HG03442 (cell line): ENCODE measurements at regions not wholly inside any gene's neighbourhood (a gene's known extent, or its start where the extent isn't known, plus 50 kb on each side); places are given as distances from the start of the nearest gene placed in this dataset.
"Not testable (repeated sequence)": the region's sequence is repeated elsewhere in the genome, so short reads cannot be mapped to it uniquely, and the experiment has no call there.

Source experiments
- ATAC-seq: cut with Tn5 transposase; IDR thresholded peaks from one replicate; pipeline ENCODE4 v1.9.1; 2021; ENCODE audit warnings: mild to moderate bottlenecking, moderate library complexity; ENCODE audit not compliant: unreplicated experiment

DNA sequence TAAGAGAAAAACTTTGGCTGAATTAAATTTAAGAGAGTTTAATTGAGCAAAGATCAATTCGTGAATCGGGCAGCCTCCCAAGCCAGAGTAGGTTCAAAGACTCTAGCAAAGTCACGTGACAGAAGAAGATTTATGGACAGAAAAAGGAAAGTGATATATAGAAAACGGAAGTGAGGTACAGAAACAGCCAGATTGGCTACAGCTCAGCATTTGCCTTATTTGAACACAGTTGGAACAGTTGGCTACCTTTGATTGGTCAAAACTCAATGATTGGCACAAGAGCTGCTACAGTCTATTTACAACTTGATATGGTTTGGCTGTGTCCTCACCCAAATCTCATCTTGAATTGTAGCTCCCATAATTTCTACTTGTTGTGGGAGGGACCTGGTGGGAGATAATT, 102.6 kb downstream of the PLG start:
- ATAC-seq = no peak

- ATAC-seq = no peak
Observed at GRCh38 chr6:160808263-160808662, 106.2 kb downstream of the PLG start.

- ATAC-seq = no peak
Observed at GRCh38 chr6:160810238-160810637, 108.2 kb downstream of the PLG start.

DNA sequence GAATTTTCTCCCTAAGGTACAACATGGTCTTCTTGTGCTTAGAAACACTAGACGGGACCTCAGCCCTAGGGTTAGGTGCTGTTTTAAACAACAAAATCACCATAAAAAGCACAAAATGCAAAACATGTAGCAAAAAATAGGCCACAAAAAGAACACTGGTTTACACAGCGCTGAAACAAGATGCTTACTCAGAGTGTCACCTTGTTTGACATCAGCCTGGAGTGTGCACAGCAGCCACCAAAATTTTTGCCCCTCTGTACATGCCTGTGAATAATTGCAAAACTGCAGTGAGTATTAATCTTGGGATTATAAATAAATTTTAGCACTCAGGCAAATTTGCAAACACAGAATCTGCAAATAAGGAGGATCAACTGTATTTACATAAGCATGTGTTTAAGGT, 110.1 kb downstream of the PLG start:
- ATAC-seq = no peak

DNA sequence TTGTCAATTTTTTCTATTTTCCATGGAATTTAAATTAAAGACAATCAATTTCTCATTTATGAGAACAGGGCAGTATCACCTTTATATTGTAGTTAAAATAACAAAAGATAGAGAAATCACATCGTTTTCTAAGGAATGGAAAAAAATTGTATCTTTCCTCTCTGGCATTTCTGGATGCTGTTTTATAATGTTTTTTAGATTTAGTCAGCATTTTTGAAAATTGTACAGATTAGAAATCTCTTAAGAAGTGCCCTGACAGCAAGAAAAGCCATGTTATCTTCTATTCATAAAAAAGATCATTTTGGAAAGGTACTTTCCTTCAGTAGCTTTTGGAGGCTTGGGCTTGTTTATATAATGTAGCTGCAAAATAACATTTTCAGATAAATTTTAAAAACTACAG, 116.9 kb downstream of the PLG start:
- ATAC-seq = no peak

DNA sequence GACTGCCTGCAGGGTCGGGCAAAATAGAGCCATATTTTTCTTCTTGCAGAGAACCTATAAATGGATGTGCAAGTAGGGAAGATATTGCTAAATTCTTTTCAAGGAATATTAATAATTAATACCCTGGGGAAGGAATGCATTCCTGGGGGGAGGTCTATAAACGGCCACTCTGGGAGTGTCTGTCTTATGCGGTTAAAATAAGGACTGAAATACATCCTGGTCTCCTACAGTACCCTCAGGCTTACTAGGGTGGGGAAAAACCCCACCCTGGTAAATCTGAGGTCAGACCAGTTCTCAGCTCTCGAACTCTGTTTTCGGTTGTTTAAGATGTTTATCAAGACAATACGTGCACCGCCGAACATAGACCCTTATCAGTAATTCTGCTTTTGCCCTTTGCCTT, 118.6 kb downstream of the PLG start:
- ATAC-seq = not testable (repeated sequence)

- no peak for ATAC-seq
Observed at GRCh38 chr6:160831739-160832138, 129.7 kb downstream of the PLG start.

DNA sequence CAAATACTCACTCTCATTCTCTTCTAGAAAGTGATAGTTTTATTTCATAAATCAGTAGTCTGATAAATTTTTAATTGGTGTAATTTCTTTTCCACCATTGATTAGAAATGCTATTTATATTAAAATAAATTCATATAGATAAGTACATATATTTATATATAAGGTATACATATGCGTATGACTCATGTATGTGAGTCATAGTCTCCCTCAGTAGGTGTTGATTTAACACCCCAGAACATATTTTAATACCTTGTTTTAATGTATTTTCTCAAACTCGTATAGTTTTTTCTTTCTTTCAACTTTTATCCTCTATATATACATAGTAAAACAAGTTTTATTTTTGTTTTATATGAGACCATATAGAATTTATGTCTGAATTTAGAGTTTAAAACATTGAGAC, 130.4 kb downstream of the PLG start:
- ATAC-seq = no peak

GRCh38 chr6:160837146-160837545, 135.1 kb downstream of the PLG start:
- no peak for ATAC-seq

DNA sequence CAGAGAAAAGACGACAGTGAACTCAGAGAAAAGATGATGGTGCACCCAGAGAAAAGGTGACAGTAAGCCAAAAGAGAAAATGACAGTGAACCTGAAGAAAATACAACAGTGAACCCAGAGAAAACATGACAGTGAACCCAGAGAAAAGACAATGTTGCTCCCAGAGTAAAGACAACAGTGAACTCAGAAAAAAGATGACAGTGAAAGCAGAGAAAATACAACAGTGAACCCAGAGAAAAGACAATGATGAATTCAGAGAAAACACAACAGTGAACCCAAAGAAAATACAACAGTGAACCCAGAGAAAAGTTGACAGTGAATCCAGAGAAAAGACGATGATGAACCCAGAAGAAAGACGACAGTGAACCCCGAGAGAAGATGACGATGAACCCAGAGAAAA, 140.5 kb upstream of the MAP3K4 start:
- no peak for ATAC-seq

DNA sequence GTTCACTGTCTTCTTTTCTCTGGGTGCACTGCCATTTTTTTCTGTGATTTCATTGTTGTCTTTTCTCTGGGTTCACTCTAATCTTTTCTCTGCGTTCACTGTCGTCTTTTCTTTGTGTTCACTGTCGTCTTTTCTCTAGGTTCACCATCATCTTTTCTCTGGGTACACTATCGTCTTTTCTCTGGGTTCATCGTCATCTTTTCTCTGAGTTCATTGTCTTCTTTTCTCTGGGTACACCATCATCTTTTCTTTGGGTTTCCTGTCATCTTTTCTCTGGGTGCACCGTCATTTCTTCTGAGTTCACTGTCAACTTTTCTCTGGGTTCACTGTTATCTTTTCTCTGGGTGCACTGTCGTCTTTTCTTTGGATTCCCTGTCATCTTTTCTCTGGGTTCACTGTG, 137.6 kb upstream of the MAP3K4 start:
- ATAC-seq = no peak

GRCh38 chr6:160858886-160859285, 132.7 kb upstream of the MAP3K4 start:
- no peak for ATAC-seq

DNA sequence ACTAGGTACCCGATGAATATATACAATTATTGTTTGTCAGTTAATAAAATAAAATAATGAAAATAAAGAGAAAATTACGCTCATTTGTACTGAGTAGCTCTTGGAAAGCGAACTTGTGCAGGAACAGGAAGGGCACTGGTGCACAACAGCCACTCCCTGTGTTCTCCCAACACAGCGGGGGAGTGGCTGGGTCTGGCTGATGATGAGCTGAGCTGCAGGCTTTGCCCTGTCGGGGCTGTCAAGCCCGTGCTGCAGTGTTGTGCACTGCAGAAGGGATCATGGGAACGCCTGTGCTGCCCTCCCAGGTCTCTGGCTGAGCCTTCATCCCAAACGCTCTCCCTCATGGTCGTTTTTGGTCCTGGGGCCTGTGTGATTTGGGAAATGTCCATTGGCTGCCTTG, 131.7 kb upstream of the MAP3K4 start:
- no peak for ATAC-seq

DNA sequence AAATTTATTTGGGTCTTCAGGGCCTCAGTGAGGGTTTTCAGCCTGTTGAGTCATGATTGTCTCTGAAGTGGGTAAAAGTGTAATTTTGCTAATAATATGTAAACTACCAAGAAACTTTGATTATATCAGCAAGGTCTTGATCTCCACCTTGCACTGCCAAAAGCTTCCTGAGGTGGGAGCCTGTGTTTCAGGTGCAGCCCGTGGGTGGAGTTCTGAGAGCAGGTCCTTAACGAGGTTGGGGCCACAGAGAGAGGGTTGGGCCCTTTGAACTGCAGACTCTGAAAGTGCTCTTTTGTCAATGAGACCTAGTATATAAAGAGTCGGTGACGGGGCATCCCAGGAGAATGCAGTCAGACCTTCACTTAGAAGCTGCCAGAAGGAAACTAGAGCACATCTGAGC, 129.7 kb upstream of the MAP3K4 start:
- ATAC-seq = no peak

DNA sequence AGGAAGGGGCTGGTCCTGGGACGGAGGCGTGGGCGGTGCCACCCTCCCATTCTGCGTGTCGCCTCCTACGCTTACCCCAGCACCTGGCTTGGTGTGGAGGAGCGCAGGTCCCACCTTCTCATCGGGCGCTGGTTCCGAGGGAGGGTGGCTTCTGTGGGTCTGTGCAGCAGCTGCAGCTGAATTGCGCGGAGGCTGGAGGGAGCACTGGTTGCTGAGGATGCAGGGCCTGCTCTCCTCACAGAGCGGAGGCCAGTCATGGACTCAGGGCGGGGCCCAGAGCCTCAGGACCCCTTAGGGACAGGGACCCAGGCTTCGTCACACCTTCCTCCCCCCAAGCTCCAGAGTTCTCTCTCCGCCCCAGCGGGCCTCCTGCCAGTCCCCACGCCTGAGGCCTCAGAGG, 127.8 kb upstream of the MAP3K4 start:
- no peak for ATAC-seq

- peak; percentile 88 for ATAC-seq
Observed at GRCh38 chr6:160871320-160871719, 120.2 kb upstream of the MAP3K4 start.

- no peak for ATAC-seq
Observed at GRCh38 chr6:160881148-160881808, 110.3 kb upstream of the MAP3K4 start.

DNA sequence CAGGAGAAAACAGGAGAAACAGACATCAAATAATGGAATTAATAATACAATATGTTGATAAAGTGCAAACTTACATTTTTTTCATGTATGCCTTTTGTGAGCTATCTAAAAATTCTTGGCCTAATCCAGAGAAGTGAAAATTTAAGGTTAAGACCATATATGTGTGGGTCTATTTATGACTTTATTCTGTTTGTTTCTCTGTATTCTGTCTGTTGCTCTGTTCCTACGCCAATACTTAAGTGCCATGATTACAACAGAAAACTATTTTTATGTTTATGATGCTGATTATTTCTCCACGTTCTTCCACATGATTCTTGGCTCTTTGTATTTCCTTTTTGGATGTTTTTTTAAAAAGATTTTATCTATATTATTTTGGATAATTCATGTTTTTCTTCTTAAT, 109.6 kb upstream of the MAP3K4 start:
- ATAC-seq = no peak

- no peak for ATAC-seq
Observed at GRCh38 chr6:160882791-160883279, 108.7 kb upstream of the MAP3K4 start.

- ATAC-seq = no peak
Observed at GRCh38 chr6:160883560-160883959, 108.0 kb upstream of the MAP3K4 start.

DNA sequence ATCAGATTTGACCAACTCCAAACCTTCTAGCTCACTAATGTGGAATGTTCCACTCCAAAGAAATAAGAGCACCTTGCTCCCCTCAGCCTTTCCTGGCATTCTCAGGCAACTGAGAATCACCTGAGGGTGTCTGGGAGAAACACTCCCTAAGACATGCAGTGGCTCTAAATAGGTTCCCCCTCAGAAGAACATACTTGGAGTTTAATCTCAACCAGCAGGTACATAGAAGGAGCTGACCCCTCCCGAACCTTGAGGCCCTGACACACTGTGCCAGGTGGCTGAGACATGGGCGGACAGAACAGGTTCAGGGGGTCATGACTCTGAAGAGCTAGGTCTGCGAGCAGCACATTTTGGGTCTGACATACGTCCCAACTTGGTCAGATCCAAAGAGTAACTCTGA, 107.6 kb upstream of the MAP3K4 start:
- no peak for ATAC-seq

DNA sequence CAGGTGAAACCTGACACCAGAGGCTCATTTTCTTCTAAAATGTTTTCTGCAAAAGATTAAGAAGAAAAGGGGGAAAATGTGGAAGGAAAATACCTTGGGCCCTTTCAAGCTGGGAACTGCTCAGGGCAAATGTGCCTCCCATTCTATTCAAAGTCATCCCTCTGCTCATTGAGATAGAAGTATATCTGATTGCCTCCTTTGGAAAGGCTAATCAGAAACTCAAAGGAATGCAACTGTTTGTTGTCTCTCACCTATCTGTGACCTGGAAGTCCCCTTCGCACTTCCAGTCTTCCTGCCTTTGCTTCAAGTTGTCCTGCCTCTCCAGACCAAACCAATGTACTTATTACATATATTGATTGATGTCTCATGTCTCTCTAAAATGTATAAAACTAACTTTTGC, 102.4 kb upstream of the MAP3K4 start:
- ATAC-seq = not testable (repeated sequence)

GRCh38 chr6:160891690-160892089, 99.9 kb upstream of the MAP3K4 start:
- ATAC-seq = no peak
